Ovary (tissue), 3 donors: ENCODE measurements at regions not wholly inside any gene's neighbourhood (a gene's known extent, or its start where the extent isn't known, plus 50 kb on each side); places are given as distances from the start of the nearest gene placed in this dataset.
"Not testable (repeated sequence)": the region's sequence is repeated elsewhere in the genome, so short reads cannot be mapped to it uniquely, and the experiment has no call there.

Experiments used
- EP300 ChIP-seq: sonication (generic); formaldehyde crosslinking; IDR thresholded peaks from one replicate; pipeline ENCODE4 v1.6.1; 2017; ENCODE audit warnings: antibody characterized with exemption
- TF ChIP-seq, protein P1 (sequence below), 3 donors: fragments of 450-650 bp in 2 of 3; fragments of 200-600 bp in 1 of 3; IDR thresholded peaks; one replicate each; pipeline versions ENCODE4 v1.5.1 to v1.8.0; 2016 to 2022; ENCODE audit warnings: antibody characterized with exemption in 3 of 3, mild to moderate bottlenecking in 1 of 3
- donor health status: DM: no; HTN: no; CAD: no.

- TF ChIP-seq, protein P1, sequence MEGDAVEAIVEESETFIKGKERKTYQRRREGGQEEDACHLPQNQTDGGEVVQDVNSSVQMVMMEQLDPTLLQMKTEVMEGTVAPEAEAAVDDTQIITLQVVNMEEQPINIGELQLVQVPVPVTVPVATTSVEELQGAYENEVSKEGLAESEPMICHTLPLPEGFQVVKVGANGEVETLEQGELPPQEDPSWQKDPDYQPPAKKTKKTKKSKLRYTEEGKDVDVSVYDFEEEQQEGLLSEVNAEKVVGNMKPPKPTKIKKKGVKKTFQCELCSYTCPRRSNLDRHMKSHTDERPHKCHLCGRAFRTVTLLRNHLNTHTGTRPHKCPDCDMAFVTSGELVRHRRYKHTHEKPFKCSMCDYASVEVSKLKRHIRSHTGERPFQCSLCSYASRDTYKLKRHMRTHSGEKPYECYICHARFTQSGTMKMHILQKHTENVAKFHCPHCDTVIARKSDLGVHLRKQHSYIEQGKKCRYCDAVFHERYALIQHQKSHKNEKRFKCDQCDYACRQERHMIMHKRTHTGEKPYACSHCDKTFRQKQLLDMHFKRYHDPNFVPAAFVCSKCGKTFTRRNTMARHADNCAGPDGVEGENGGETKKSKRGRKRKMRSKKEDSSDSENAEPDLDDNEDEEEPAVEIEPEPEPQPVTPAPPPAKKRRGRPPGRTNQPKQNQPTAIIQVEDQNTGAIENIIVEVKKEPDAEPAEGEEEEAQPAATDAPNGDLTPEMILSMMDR (IDR thresholded peaks at IDR 0.05), result not testable (repeated sequence)
- TF ChIP-seq EP300, result not testable (repeated sequence)
Observed at GRCh38 chr15:62256430-62256829, 91.3 kb upstream of the C2CD4B start.
